Neuronal stem cell (in vitro differentiated cells): ENCODE measurements at regions not wholly inside any gene's neighbourhood (a gene's known extent, or its start where the extent isn't known, plus 50 kb on each side); places are given as distances from the start of the nearest gene placed in this dataset.

Source experiments
- DNase-seq: peaks from one replicate; pipeline ENCODE4 v3.0.0-alpha.2; 2013; ENCODE audit warnings: low spot score
- H2AFZ ChIP-seq: one replicate; pipeline ENCODE4 v1.6.1; 2013; ENCODE audit warnings: mild to moderate bottlenecking, low read length, inconsistent platforms
- H2AK5ac ChIP-seq: 2 replicates; pipeline ENCODE4 v1.6.1; 2013; ENCODE audit warnings: low read depth, mild to moderate bottlenecking, inconsistent platforms, low read length, moderate library complexity, mixed read lengths
- H2BK120ac ChIP-seq: 2 replicates; pipeline ENCODE4 v1.6.1; 2013; ENCODE audit warnings: low read depth, mild to moderate bottlenecking, inconsistent platforms, low read length, moderate library complexity, mixed read lengths
- H2BK12ac ChIP-seq: one replicate; pipeline ENCODE4 v1.6.1; 2013; ENCODE audit warnings: low read length, inconsistent platforms
- H2BK15ac ChIP-seq: 2 replicates; pipeline ENCODE4 v1.6.1; 2013; ENCODE audit warnings: mild to moderate bottlenecking, low read length, inconsistent platforms, mixed read lengths
- H2BK5ac ChIP-seq: one replicate; pipeline ENCODE4 v1.6.1; 2013; ENCODE audit warnings: inconsistent platforms, mild to moderate bottlenecking, low read length, moderate library complexity
- H3K14ac ChIP-seq: one replicate; pipeline ENCODE4 v1.6.1; 2013; ENCODE audit warnings: low read length, inconsistent platforms
- H3K18ac ChIP-seq: 2 replicates; pipeline ENCODE4 v1.6.1; 2013; ENCODE audit warnings: low read length, inconsistent platforms
- H3K23ac ChIP-seq: 2 replicates; pipeline ENCODE4 v1.6.1; 2013; ENCODE audit warnings: low read depth, mild to moderate bottlenecking, mixed read lengths, low read length, inconsistent platforms; ENCODE audit not compliant: poor library complexity
- H3K27ac ChIP-seq: replicated peaks from 3 replicates; pipeline ENCODE4 v1.5.1; 2013; ENCODE audit warnings: low read length, inconsistent platforms
- H3K27me3 ChIP-seq, 3 experiments: 2 replicates each; pipeline ENCODE4 v1.6.1; 2013; ENCODE audit warnings: low read length in 3 of 3, mild to moderate bottlenecking in 2 of 3, inconsistent platforms in 1 of 3, low read depth in 1 of 3, mixed read lengths in 1 of 3, moderate library complexity in 1 of 3; ENCODE audit not compliant: control insufficient read depth in 3 of 3, insufficient read depth in 3 of 3
- H3K36me3 ChIP-seq, 2 donors: replicated peaks in 1 of 2; 2 replicates each; pipeline ENCODE4 v1.6.1; 2013; ENCODE audit warnings: low read length in 2 of 2; ENCODE audit not compliant: control insufficient read depth in 2 of 2, insufficient read depth in 2 of 2
- H3K4ac ChIP-seq: 2 replicates; pipeline ENCODE4 v1.6.1; 2013; ENCODE audit warnings: inconsistent platforms, mild to moderate bottlenecking, low read length, moderate library complexity
- H3K4me1 ChIP-seq, 2 donors: 1 replicate in 1 of 2; 2 replicates in 1 of 2; pipeline ENCODE4 v1.6.1; 2013; ENCODE audit warnings: low read length in 2 of 2, low read depth in 1 of 2; ENCODE audit not compliant: control insufficient read depth in 2 of 2, insufficient read depth in 1 of 2
- H3K4me2 ChIP-seq: one replicate; pipeline ENCODE4 v1.6.1; 2013; ENCODE audit warnings: mild to moderate bottlenecking, low read length, inconsistent platforms; ENCODE audit not compliant: insufficient read depth, poor library complexity, severe bottlenecking
- H3K4me3 ChIP-seq, 2 donors: 2 replicates each; pipeline ENCODE4 v1.5.1; 2013; ENCODE audit warnings: low read length in 2 of 2, mild to moderate bottlenecking in 2 of 2, inconsistent platforms in 1 of 2, moderate library complexity in 1 of 2
- H3K79me1 ChIP-seq: one replicate; pipeline ENCODE4 v1.6.1; 2013; ENCODE audit warnings: low read depth, mild to moderate bottlenecking, inconsistent platforms, low read length, moderate library complexity
- H3K9ac ChIP-seq: one replicate; pipeline ENCODE4 v1.6.1; 2013; ENCODE audit warnings: mild to moderate bottlenecking, low read depth, low read length, inconsistent platforms; ENCODE audit not compliant: poor library complexity
- H3K9me3 ChIP-seq, 2 donors: replicated peaks in 1 of 2; 2 replicates each; pipeline versions ENCODE3 to v1.6.1; 2013; ENCODE audit warnings: low read length in 2 of 2, mild to moderate bottlenecking in 2 of 2, inconsistent platforms in 1 of 2, low read depth in 1 of 2, mixed read lengths in 1 of 2, moderate library complexity in 1 of 2; ENCODE audit not compliant: control insufficient read depth in 2 of 2, insufficient read depth in 1 of 2
- H4K8ac ChIP-seq: one replicate; pipeline ENCODE4 v1.6.1; 2013; ENCODE audit warnings: low read depth, mild to moderate bottlenecking, inconsistent platforms, low read length, moderate library complexity
- H4K91ac ChIP-seq: one replicate; pipeline ENCODE4 v1.6.1; 2013; ENCODE audit warnings: low read length, low read depth, mild to moderate bottlenecking, inconsistent platforms; ENCODE audit not compliant: poor library complexity
- WGBS, 2 donors: extraction: QIAGEN DNeasy Blood & Tissue Kit; methylation state at CpG; one replicate each; pipeline ENCODE4 v1.1.7; 2013; ENCODE audit warnings: missing lambda C conversion rate in 2 of 2, mixed read lengths in 1 of 2; ENCODE audit not compliant: insufficient read length in 2 of 2, insufficient replicate concordance in 1 of 2; ENCODE audit errors: extremely low coverage in 2 of 2; 5-methylcytosine and 5-hydroxymethylcytosine counted together

DNA sequence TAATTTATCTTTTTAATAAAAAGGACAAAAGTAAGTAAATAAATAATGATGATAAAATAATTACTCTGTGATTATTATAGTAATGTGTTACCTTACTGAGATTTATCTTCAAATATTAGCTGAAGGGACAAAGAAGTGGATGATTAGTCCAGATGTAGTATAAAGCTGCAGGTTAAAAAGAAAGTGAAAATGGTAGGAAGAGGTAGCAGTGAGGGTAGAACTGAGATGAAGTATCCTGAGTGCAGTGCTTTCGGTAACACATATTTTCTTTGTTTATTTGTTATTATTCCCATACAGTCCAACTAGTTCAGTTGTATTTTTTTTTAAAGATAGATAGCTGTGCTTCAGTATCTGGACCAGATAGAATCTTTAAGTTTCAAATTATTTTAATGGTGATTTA lies 1203.5 kb downstream of the NCAM2 start:
- Histone ChIP-seq H2BK5ac (no peak overlapping the region), H2BK15ac (no peak overlapping the region), H4K91ac (no peak overlapping the region), H3K14ac (no peak overlapping the region), H3K27me3 (no peaks in the 10 kb centered on the region), H3K27ac (no peak overlapping the region), H3K36me3 (no peaks in the 10 kb centered on the region), H2BK120ac (no peak overlapping the region), H2AFZ (no peak overlapping the region), H3K4ac (no peak overlapping the region), H4K8ac (no peak overlapping the region), H3K9me3 (no peaks in the 10 kb centered on the region), H3K4me3 (no peak overlapping the region), H2AK5ac (no peak overlapping the region), H3K4me1 (no peaks in the 10 kb centered on the region), H3K4me2 (no peak overlapping the region), H2BK12ac (no peak overlapping the region), H3K18ac (no peak overlapping the region), H3K9ac (no peak overlapping the region), H3K79me1 (no peaks in the 10 kb centered on the region), H3K23ac (no peak overlapping the region)
- DNase-seq = no peak
- WGBS, 2 donors = no CpG with 5 or more reads among the region's 1 CpG

DNA sequence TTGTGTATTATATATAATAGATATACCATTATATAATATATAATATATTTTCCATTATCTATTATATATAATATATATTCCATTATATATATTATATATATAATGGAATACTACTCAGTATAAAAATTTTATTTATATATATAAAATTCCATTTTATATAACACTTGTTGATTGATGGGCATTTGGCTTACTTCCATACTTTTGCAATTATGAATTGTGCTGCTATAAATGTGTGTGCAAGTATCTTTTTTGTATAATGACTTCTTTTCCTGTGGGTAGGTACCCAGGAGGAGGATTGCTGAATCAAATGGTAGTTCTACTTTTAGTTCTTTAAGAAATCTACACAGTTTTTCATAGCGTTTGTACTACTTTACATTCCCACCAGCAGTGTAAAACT lies 1211.1 kb downstream of the NCAM2 start:
- no peak overlapping the region for H2BK12ac ChIP-seq
- H3K9me3 ChIP-seq = no peaks in the 10 kb centered on the region
- H2BK120ac ChIP-seq = no peak overlapping the region
- H3K23ac ChIP-seq = no peak overlapping the region
- H3K9ac ChIP-seq = no peak overlapping the region
- no CpG with 5 or more reads among the region's 1 CpG for WGBS, 2 donors
- H3K4me3 ChIP-seq = no peak overlapping the region
- H3K4ac ChIP-seq = no peak overlapping the region
- H3K4me1 ChIP-seq = no peaks in the 10 kb centered on the region
- H4K8ac ChIP-seq = no peak overlapping the region
- H2AK5ac ChIP-seq = no peak overlapping the region
- DNase-seq = no peak
- no peak overlapping the region for H3K4me2 ChIP-seq
- H3K36me3 ChIP-seq = no peaks in the 10 kb centered on the region
- no peak overlapping the region for H2AFZ ChIP-seq
- H2BK5ac ChIP-seq = no peak overlapping the region
- H3K18ac ChIP-seq = no peak overlapping the region
- no peak overlapping the region for H4K91ac ChIP-seq
- no peak overlapping the region for H3K27ac ChIP-seq
- H3K14ac ChIP-seq = no peak overlapping the region
- no peak overlapping the region for H2BK15ac ChIP-seq
- no peaks in the 10 kb centered on the region for H3K79me1 ChIP-seq
- no peaks in the 10 kb centered on the region for H3K27me3 ChIP-seq

DNA sequence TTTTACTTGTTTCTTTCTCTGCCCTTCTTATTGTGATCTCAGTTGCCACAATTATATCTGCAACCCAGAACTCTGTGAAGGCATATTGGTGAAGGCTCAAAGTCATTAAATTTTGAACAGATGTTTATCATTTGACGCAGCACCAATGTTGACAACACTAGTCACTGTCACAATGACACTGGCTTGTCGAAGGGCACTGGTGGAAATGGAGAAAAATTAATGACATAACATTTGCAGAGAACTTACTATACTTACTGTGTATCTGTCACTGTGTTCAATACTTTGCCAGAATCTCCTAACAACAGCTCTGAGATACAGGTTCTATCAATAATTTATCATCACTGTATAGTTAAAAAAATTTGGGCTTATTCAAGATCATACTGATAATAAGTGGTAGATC lies 1213.7 kb downstream of the NCAM2 start:
- no peak overlapping the region for H2BK120ac ChIP-seq
- no peaks in the 10 kb centered on the region for H3K27me3 ChIP-seq
- H3K27ac ChIP-seq = no peak overlapping the region
- no peak overlapping the region for H2AK5ac ChIP-seq
- H3K14ac ChIP-seq = no peak overlapping the region
- no peaks in the 10 kb centered on the region for H3K36me3 ChIP-seq
- no peaks in the 10 kb centered on the region for H3K79me1 ChIP-seq
- no peak overlapping the region for H2BK15ac ChIP-seq
- no CpG with 5 or more reads among the region's 2 CpGs for WGBS, 2 donors
- H2BK5ac ChIP-seq = no peak overlapping the region
- H3K4me1 ChIP-seq = no peaks in the 10 kb centered on the region
- no peak overlapping the region for H3K4ac ChIP-seq
- no peak overlapping the region for H3K9ac ChIP-seq
- no peak overlapping the region for H4K91ac ChIP-seq
- H4K8ac ChIP-seq = no peak overlapping the region
- H3K4me2 ChIP-seq = no peak overlapping the region
- no peak overlapping the region for H2BK12ac ChIP-seq
- H3K4me3 ChIP-seq = no peak overlapping the region
- no peak overlapping the region for H2AFZ ChIP-seq
- no peak overlapping the region for H3K23ac ChIP-seq
- no peak for DNase-seq
- H3K9me3 ChIP-seq = no peaks in the 10 kb centered on the region
- no peak overlapping the region for H3K18ac ChIP-seq

DNA sequence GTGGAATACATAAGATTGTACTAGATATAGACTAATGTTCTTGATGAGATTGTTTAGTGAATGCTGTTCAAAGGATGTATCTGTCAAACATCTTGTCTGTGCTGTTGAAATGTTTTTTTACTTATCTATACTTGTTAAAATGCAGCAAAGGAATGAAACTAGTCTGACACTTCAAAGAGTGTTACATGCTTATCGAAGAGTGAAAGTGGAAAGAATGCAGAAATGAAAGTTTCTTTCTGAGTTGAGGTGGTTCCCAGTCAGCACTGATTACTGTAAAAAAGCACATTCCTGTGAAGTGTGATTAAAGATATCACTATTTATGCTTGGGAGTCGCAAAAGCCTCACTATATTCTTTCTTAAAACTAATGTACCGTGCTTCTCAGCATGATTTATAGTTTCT lies 1225.2 kb downstream of the NCAM2 start:
- Histone ChIP-seq H2BK120ac (no peak overlapping the region), H4K91ac (no peak overlapping the region), H3K4ac (no peak overlapping the region), H3K23ac (no peak overlapping the region), H4K8ac (no peak overlapping the region), H3K9me3 (no peaks in the 10 kb centered on the region), H2AFZ (peak overlapping the region; percentile 24), H2BK5ac (no peak overlapping the region), H3K9ac (no peak overlapping the region), H3K4me1 (no peaks in the 10 kb centered on the region), H3K14ac (no peak overlapping the region), H2BK12ac (no peak overlapping the region), H3K27ac (no peak overlapping the region), H2BK15ac (no peak overlapping the region), H3K36me3 (no peaks in the 10 kb centered on the region), H3K4me2 (no peak overlapping the region), H3K4me3 (no peak overlapping the region), H3K18ac (no peak overlapping the region), H3K79me1 (no peaks in the 10 kb centered on the region), H2AK5ac (no peak overlapping the region), H3K27me3 (no peaks in the 10 kb centered on the region)
- WGBS, 2 donors = no CpG with 5 or more reads among the region's 3 CpGs
- no peak for DNase-seq
